Neural cell (in vitro differentiated cells): ENCODE measurements at regions not wholly inside any gene's neighbourhood (a gene's known extent, or its start where the extent isn't known, plus 50 kb on each side); places are given as distances from the start of the nearest gene placed in this dataset.

Experiments
- H2AFZ ChIP-seq: fragments of 200-600, 300-800 bp; sonication (generic), shearing (Covaris generic); 2 replicates; pipeline ENCODE4 v1.6.0; 2014; ENCODE audit warnings: low read depth, mild to moderate bottlenecking, antibody characterized with exemption, low read length, moderate library complexity
- H3F3A ChIP-seq: fragments of 200-600 bp; shearing (Covaris generic); 2 replicates; pipeline ENCODE4 v1.6.1; 2016; ENCODE audit warnings: mild to moderate bottlenecking, moderate library complexity, mixed read lengths, antibody characterized with exemption, low read length; ENCODE audit not compliant: insufficient read depth, poor library complexity, severe bottlenecking
- H3K27ac ChIP-seq: fragments of 200-600, 300-800 bp; sonication (generic), shearing (Covaris generic); 2 replicates; pipeline ENCODE4 v1.5.1; 2014; ENCODE audit warnings: mild to moderate bottlenecking, low read length, moderate library complexity
- H3K27me3 ChIP-seq: fragments of 300-800, 200-600 bp; sonication (generic), shearing (Covaris generic); 2 replicates; pipeline ENCODE4 v1.6.0; 2014; ENCODE audit warnings: mild to moderate bottlenecking, low read depth, low read length, moderate library complexity; ENCODE audit not compliant: insufficient read depth
- H3K36me3 ChIP-seq: fragments of 300-800, 200-600 bp; sonication (generic), shearing (Covaris generic); 2 replicates; pipeline ENCODE4 v1.5.1; 2014; ENCODE audit warnings: mild to moderate bottlenecking, antibody characterized with exemption, low read length, moderate library complexity; ENCODE audit not compliant: insufficient read depth
- H3K4me2 ChIP-seq: fragments of 300-800, 200-600 bp; sonication (generic), shearing (Covaris generic); 2 replicates; pipeline ENCODE4 v1.6.0; 2014; ENCODE audit warnings: mild to moderate bottlenecking, low read length
- H3K4me3 ChIP-seq: fragments of 300-800, 200-600 bp; sonication (generic), shearing (Covaris generic); 2 replicates; pipeline ENCODE4 v1.5.1; 2014; ENCODE audit warnings: mild to moderate bottlenecking, low read length, moderate library complexity
- H3K79me2 ChIP-seq: fragments of 200-600 bp; shearing (Covaris generic); replicated peaks from 2 replicates; pipeline ENCODE4 v1.6.0; 2014; ENCODE audit warnings: mild to moderate bottlenecking, low read length, moderate library complexity; ENCODE audit not compliant: insufficient read depth
- H3K9ac ChIP-seq: fragments of 300-800, 200-600 bp; sonication (generic), shearing (Covaris generic); 2 replicates; pipeline ENCODE4 v1.6.1; 2016; ENCODE audit warnings: mild to moderate bottlenecking, low read length, mixed read lengths
- H3K9me2 ChIP-seq: fragments of 200-600 bp; shearing (Covaris generic); 2 replicates; pipeline ENCODE4 v1.6.1; 2016; ENCODE audit warnings: mild to moderate bottlenecking, low read length, mixed read lengths; ENCODE audit not compliant: insufficient read depth
- H3K9me3 ChIP-seq: fragments of 200-600, 300-800 bp; sonication (generic), shearing (Covaris generic); 2 replicates; pipeline ENCODE4 v1.6.1; 2016; ENCODE audit warnings: mild to moderate bottlenecking, mixed run types, low read length, moderate library complexity, mixed read lengths
- H4K20me1 ChIP-seq: fragments of 200-600 bp; shearing (Covaris generic); 2 replicates; pipeline ENCODE4 v1.6.1; 2016; ENCODE audit warnings: mild to moderate bottlenecking, mixed run types; ENCODE audit not compliant: insufficient read depth
- EZH2 ChIP-seq: fragments of 200-600, 300-800 bp; shearing (Covaris generic), sonication (generic); IDR thresholded peaks from 2 replicates; pipeline ENCODE4 v1.6.1; 2014; ENCODE audit warnings: antibody characterized with exemption, low read length, borderline replicate concordance, mild to moderate bottlenecking; ENCODE audit not compliant: insufficient read depth, poor library complexity, severe bottlenecking
- MXI1 ChIP-seq: fragments of 450-650 bp; conservative IDR thresholded peaks from 2 replicates; pipeline ENCODE4 v1.6.1; 2014; ENCODE audit warnings: antibody characterized with exemption, mild to moderate bottlenecking; ENCODE audit not compliant: poor library complexity, severe bottlenecking
- POLR2AphosphoS5 ChIP-seq: IDR thresholded peaks from 2 replicates; pipeline ENCODE4 v1.6.1; 2012
- RAD21 ChIP-seq: fragments of 450-650 bp; conservative IDR thresholded peaks from 2 replicates; pipeline ENCODE4 v1.6.1; 2014; ENCODE audit warnings: antibody characterized with exemption, mild to moderate bottlenecking, moderate library complexity
- SMC3 ChIP-seq: fragments of 450-650 bp; conservative IDR thresholded peaks from 2 replicates; pipeline ENCODE4 v1.6.1; 2014; ENCODE audit warnings: antibody characterized with exemption, mild to moderate bottlenecking, moderate library complexity; ENCODE audit not compliant: poor library complexity
- TAF1 ChIP-seq: IDR thresholded peaks from 2 replicates; pipeline ENCODE4 v1.6.1; 2012; ENCODE audit warnings: low read depth
- TF ChIP-seq, protein P1 (sequence below): fragments of 450-650 bp; IDR thresholded peaks from 2 replicates; pipeline ENCODE4 v1.5.1; 2014; ENCODE audit warnings: antibody characterized with exemption, mild to moderate bottlenecking, moderate library complexity; ENCODE audit not compliant: poor library complexity, severe bottlenecking
- TF ChIP-seq, protein P2 (sequence below): IDR thresholded peaks from 2 replicates; pipeline ENCODE4 v1.6.1; 2012; ENCODE audit warnings: borderline replicate concordance

DNA sequence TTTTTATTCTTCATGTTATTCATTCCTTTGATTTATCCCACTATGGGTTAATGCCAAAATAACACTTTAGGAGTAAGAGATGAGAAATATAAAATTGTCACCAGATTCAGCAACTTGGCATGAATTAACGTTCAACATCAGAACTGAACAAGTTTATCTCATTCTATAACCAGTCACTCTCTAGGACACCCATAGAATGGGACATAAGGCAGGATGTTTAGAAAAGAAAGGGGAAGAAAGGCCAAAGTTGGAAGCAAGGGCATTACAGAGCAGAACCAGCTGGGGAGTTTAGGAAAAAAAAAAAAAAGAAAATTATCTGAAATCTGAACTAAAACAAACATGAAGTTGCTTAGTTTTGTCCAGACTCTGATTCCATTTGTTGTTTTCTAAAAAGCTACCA lies 211.0 kb downstream of the PMAIP1 start:
- H3K4me3 ChIP-seq: no peak overlapping the region
- no peaks in the 10 kb centered on the region for H4K20me1 ChIP-seq
- H3K9me3 ChIP-seq: no peaks in the 10 kb centered on the region
- no peak overlapping the region for H3K9ac ChIP-seq
- H3K4me2 ChIP-seq: no peak overlapping the region
- H3F3A ChIP-seq: no peaks in the 10 kb centered on the region
- no peak for TF ChIP-seq RAD21
- no peak for TF ChIP-seq SMC3
- TF ChIP-seq POLR2AphosphoS5: no peak
- no peak for TF ChIP-seq MXI1
- TF ChIP-seq, protein P1, sequence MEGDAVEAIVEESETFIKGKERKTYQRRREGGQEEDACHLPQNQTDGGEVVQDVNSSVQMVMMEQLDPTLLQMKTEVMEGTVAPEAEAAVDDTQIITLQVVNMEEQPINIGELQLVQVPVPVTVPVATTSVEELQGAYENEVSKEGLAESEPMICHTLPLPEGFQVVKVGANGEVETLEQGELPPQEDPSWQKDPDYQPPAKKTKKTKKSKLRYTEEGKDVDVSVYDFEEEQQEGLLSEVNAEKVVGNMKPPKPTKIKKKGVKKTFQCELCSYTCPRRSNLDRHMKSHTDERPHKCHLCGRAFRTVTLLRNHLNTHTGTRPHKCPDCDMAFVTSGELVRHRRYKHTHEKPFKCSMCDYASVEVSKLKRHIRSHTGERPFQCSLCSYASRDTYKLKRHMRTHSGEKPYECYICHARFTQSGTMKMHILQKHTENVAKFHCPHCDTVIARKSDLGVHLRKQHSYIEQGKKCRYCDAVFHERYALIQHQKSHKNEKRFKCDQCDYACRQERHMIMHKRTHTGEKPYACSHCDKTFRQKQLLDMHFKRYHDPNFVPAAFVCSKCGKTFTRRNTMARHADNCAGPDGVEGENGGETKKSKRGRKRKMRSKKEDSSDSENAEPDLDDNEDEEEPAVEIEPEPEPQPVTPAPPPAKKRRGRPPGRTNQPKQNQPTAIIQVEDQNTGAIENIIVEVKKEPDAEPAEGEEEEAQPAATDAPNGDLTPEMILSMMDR: no peak
- TF ChIP-seq EZH2: no peak
- TF ChIP-seq, protein P2, sequence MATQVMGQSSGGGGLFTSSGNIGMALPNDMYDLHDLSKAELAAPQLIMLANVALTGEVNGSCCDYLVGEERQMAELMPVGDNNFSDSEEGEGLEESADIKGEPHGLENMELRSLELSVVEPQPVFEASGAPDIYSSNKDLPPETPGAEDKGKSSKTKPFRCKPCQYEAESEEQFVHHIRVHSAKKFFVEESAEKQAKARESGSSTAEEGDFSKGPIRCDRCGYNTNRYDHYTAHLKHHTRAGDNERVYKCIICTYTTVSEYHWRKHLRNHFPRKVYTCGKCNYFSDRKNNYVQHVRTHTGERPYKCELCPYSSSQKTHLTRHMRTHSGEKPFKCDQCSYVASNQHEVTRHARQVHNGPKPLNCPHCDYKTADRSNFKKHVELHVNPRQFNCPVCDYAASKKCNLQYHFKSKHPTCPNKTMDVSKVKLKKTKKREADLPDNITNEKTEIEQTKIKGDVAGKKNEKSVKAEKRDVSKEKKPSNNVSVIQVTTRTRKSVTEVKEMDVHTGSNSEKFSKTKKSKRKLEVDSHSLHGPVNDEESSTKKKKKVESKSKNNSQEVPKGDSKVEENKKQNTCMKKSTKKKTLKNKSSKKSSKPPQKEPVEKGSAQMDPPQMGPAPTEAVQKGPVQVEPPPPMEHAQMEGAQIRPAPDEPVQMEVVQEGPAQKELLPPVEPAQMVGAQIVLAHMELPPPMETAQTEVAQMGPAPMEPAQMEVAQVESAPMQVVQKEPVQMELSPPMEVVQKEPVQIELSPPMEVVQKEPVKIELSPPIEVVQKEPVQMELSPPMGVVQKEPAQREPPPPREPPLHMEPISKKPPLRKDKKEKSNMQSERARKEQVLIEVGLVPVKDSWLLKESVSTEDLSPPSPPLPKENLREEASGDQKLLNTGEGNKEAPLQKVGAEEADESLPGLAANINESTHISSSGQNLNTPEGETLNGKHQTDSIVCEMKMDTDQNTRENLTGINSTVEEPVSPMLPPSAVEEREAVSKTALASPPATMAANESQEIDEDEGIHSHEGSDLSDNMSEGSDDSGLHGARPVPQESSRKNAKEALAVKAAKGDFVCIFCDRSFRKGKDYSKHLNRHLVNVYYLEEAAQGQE: no peak
- no peak overlapping the region for H2AFZ ChIP-seq
- no peak overlapping the region for H3K27ac ChIP-seq
- no peaks in the 10 kb centered on the region for H3K27me3 ChIP-seq
- H3K36me3 ChIP-seq: no peaks in the 10 kb centered on the region
- H3K79me2 ChIP-seq: no peaks in the 10 kb centered on the region
- no peaks in the 10 kb centered on the region for H3K9me2 ChIP-seq

DNA sequence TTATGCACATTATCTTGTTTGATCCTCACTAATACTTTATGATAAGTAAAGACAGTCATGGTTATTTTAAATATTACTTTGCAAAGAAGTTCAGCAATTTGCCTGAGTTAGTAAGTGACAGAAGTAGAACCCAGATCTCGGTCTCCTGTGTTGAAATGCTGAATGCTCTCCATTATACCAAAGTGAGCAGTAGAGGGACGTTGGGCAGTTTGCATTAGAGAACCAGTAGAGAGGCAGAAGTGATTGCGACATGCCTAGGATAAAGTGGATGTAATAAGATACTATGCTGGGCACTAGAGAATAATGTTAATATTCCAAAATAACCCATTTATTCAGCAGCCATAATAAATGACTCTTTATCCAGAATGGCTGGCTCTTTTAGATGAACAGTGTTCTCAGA lies 201.0 kb downstream of the PMAIP1 start:
- Histone ChIP-seq H3K9me2 (no peaks in the 10 kb centered on the region), H3K9ac (no peak overlapping the region), H3K79me2 (no peaks in the 10 kb centered on the region), H3K9me3 (no peaks in the 10 kb centered on the region), H3K4me3 (no peak overlapping the region), H3K27ac (no peak overlapping the region), H3K36me3 (no peaks in the 10 kb centered on the region), H3K4me2 (no peak overlapping the region), H4K20me1 (no peaks in the 10 kb centered on the region), H2AFZ (no peak overlapping the region), H3K27me3 (no peaks in the 10 kb centered on the region), H3F3A (no peaks in the 10 kb centered on the region)
- TF ChIP-seq, protein P2: no peak
- TF ChIP-seq, protein P1: no peak
- TF ChIP-seq POLR2AphosphoS5: no peak
- no peak for TF ChIP-seq TAF1
- no peak for TF ChIP-seq RAD21
- TF ChIP-seq SMC3: no peak
